Vagina (tissue), 2 donors: ENCODE measurements at regions not wholly inside any gene's neighbourhood (a gene's known extent, or its start where the extent isn't known, plus 50 kb on each side); places are given as distances from the start of the nearest gene placed in this dataset.

Experiments used
- DNase-seq, 2 donors: peaks; one replicate each; pipeline ENCODE4 v3.0.0-alpha.2; 2017; ENCODE audit errors: extremely low spot score in 2 of 2
- H3K27ac ChIP-seq: fragments of 200-600 bp; sonication (generic); one replicate; pipeline ENCODE4 v1.5.1; 2019
- H3K27me3 ChIP-seq: fragments of 200-600 bp; sonication (generic); one replicate; pipeline ENCODE4 v1.5.1; 2019
- H3K36me3 ChIP-seq, 2 donors: fragments of 200-600 bp; sonication (generic); one replicate each; pipeline ENCODE4 v1.5.1; 2017 to 2019
- H3K4me1 ChIP-seq: fragments of 200-600 bp; sonication (generic); one replicate; pipeline ENCODE4 v1.5.1; 2019
- H3K4me3 ChIP-seq, 2 donors: fragments of 200-600 bp; sonication (generic); 1 replicate in 1 of 2; 2 replicates in 1 of 2; pipeline ENCODE4 v1.5.1; 2016 to 2019
- H3K9me3 ChIP-seq: fragments of 200-600 bp; sonication (generic); one replicate; pipeline ENCODE4 v1.5.1; 2019
- POLR2A ChIP-seq, 2 donors: fragments of 450-650 bp; IDR thresholded peaks; one replicate each; pipeline ENCODE4 v1.6.1; 2017; ENCODE audit warnings: antibody characterized with exemption in 2 of 2, mild to moderate bottlenecking in 2 of 2, moderate library complexity in 2 of 2
- POLR2AphosphoS5 ChIP-seq, 2 donors: sonication (generic); formaldehyde crosslinking; IDR thresholded peaks; one replicate each; pipeline ENCODE4 v1.9.0; 2017; ENCODE audit warnings: antibody characterized with exemption in 2 of 2, mild to moderate bottlenecking in 2 of 2, low read depth in 1 of 2; ENCODE audit not compliant: insufficient read depth in 1 of 2
- intact Hi-C: fragments of 100-400 bp; cut with DNase I; formaldehyde crosslinking; loops from one replicate; pipeline ENCODE4 v1.15.1; 2023
- TF ChIP-seq, protein P1 (sequence below), 3 experiments: fragments of 450-650 bp in 2 of 3; fragments of 200-600 bp in 1 of 3; sonication (generic) in 1 of 3; IDR thresholded peaks; one replicate each; pipeline ENCODE4 v1.5.1; 2017 to 2019; ENCODE audit warnings: antibody characterized with exemption in 3 of 3, mild to moderate bottlenecking in 2 of 3, moderate library complexity in 2 of 3

- no peak for DNase-seq
- Histone ChIP-seq H3K4me1 (no peaks in the 10 kb centered on the region), H3K9me3 (no peaks in the 10 kb centered on the region), H3K36me3 (no peaks in the 10 kb centered on the region), H3K27me3 (no peaks in the 10 kb centered on the region), H3K27ac (no peak overlapping the region), H3K4me3 (no peak overlapping the region)
- TF ChIP-seq POLR2A (IDR thresholded peaks at IDR 0.05): no peak
- TF ChIP-seq, protein P1, sequence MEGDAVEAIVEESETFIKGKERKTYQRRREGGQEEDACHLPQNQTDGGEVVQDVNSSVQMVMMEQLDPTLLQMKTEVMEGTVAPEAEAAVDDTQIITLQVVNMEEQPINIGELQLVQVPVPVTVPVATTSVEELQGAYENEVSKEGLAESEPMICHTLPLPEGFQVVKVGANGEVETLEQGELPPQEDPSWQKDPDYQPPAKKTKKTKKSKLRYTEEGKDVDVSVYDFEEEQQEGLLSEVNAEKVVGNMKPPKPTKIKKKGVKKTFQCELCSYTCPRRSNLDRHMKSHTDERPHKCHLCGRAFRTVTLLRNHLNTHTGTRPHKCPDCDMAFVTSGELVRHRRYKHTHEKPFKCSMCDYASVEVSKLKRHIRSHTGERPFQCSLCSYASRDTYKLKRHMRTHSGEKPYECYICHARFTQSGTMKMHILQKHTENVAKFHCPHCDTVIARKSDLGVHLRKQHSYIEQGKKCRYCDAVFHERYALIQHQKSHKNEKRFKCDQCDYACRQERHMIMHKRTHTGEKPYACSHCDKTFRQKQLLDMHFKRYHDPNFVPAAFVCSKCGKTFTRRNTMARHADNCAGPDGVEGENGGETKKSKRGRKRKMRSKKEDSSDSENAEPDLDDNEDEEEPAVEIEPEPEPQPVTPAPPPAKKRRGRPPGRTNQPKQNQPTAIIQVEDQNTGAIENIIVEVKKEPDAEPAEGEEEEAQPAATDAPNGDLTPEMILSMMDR (IDR thresholded peaks at IDR 0.05): no peak
- intact Hi-C loops: no loop called here
Observed at GRCh38 chr5:163773226-163773625, 267.8 kb downstream of the MAT2B start.

DNA sequence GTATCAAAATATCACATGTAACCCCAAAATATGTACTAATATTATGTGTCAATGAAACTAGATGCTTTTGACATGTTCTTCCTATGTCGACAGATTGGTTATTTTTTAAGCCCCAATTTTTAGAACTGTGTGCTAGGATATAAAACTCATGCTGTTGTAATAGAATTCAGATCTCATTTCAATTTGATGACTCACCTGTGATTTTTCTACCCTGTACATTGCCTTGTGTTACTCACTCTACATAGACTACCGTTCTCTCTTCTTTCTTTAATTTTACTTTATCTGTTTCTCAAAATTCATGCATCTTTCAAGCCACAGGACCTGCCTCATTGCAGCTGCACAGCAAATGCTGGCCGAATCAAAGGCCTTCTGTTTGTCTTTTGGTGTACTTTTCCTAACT, 284.5 kb downstream of the MAT2B start:
- DNase-seq: no peak
- Histone ChIP-seq H3K36me3 (no peaks in the 10 kb centered on the region), H3K4me1 (no peaks in the 10 kb centered on the region), H3K27me3 (no peaks in the 10 kb centered on the region), H3K9me3 (no peaks in the 10 kb centered on the region), H3K27ac (no peak overlapping the region), H3K4me3 (no peak overlapping the region)
- TF ChIP-seq, protein P1 (IDR thresholded peaks at IDR 0.05): no peak
- TF ChIP-seq POLR2A (IDR thresholded peaks at IDR 0.05): no peak
- TF ChIP-seq POLR2AphosphoS5 (IDR thresholded peaks at IDR 0.05; ENCODE audit: insufficient read depth in 1 of 2, low read depth in 1 of 2): no peak
- intact Hi-C loops: no loop called here

DNA sequence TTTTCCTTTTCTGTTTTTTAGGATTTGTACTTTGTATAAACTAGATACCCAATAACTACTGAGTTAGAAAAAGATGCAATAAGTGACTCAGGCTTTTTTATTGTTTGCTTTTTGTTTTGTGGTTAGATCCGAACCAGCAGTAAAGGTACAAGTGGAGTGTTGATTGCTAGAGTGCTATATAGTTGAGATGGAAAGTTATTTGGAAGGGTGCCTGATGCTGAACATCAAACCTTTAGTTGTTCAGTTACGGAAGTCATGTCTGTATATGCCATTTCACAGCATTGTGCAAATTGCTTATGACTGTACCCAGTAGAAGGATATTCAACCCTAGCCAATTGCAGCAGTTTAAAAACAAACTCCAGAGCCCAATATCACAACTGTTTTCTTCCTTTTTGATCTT, 285.1 kb downstream of the MAT2B start:
- Histone ChIP-seq H3K27me3 (no peaks in the 10 kb centered on the region), H3K9me3 (no peaks in the 10 kb centered on the region), H3K27ac (no peak overlapping the region), H3K4me1 (no peaks in the 10 kb centered on the region), H3K4me3 (no peak overlapping the region), H3K36me3 (no peaks in the 10 kb centered on the region)
- TF ChIP-seq POLR2AphosphoS5 (IDR thresholded peaks at IDR 0.05; ENCODE audit: insufficient read depth in 1 of 2, low read depth in 1 of 2) (no peak), POLR2A (IDR thresholded peaks at IDR 0.05) (no peak)
- TF ChIP-seq, protein P1 (IDR thresholded peaks at IDR 0.05): no peak
- no peak for DNase-seq
- intact Hi-C loops: no loop called here

GRCh38 chr5:163794993-163795392, 289.6 kb downstream of the MAT2B start:
- intact Hi-C loops: no loop called here
- Histone ChIP-seq H3K9me3 (no peaks in the 10 kb centered on the region), H3K4me1 (no peaks in the 10 kb centered on the region), H3K36me3 (no peaks in the 10 kb centered on the region), H3K27me3 (no peaks in the 10 kb centered on the region), H3K4me3 (no peak overlapping the region), H3K27ac (no peak overlapping the region)
- TF ChIP-seq POLR2A (IDR thresholded peaks at IDR 0.05) (no peak), POLR2AphosphoS5 (IDR thresholded peaks at IDR 0.05; ENCODE audit: insufficient read depth in 1 of 2, low read depth in 1 of 2) (no peak)
- TF ChIP-seq, protein P1 (IDR thresholded peaks at IDR 0.05): no peak
- DNase-seq: no peak

GRCh38 chr5:163807781-163808180, 302.4 kb downstream of the MAT2B start:
- TF ChIP-seq POLR2AphosphoS5 (IDR thresholded peaks at IDR 0.05; ENCODE audit: insufficient read depth in 1 of 2, low read depth in 1 of 2) (no peak), POLR2A (IDR thresholded peaks at IDR 0.05) (no peak)
- TF ChIP-seq, protein P1 (IDR thresholded peaks at IDR 0.05): no peak
- no peaks in the 10 kb centered on the region for H3K9me3 ChIP-seq
- H3K4me3 ChIP-seq: no peak overlapping the region
- H3K4me1 ChIP-seq: no peaks in the 10 kb centered on the region
- H3K27me3 ChIP-seq: no peaks in the 10 kb centered on the region
- intact Hi-C loops: no loop called here
- no peak for DNase-seq
- H3K27ac ChIP-seq: no peak overlapping the region
- no peaks in the 10 kb centered on the region for H3K36me3 ChIP-seq
